ENCODE measurements at regions not wholly inside any gene's neighbourhood (a gene's known extent, or its start where the extent isn't known, plus 50 kb on each side); places are given as distances from the start of the nearest gene placed in this dataset.

GRCh38 chr16:9658164-9658563 is 524.1 kb downstream of the GRIN2A start:
- 0 out of 2 replicates have a peak, but pooled peaks cover 2% of the 10 kb centered on the region for H3K27me3 ChIP-seq (ENCODE audit: control insufficient read depth, insufficient read depth, low read length)
- DNase-seq (ENCODE audit: low read depth, low spot score) (no peak), ATAC-seq (no peak)
- ChIA-PET POLR2A (no interaction called here), CTCF (interaction anchor here (0.6 to 1.0 kb wide), 2 partner anchors 10 to 240 kb away, joined by 4 to 10 read pairs; no protein-coding TSS in a partner anchor)
- BruUV-seq (replicated peaks) = no TSS peak
- in situ Hi-C loops (cut with HindIII; ENCODE audit: low pct_unique_long_range_greater_than_20kb, low sequenced_read_pairs) = no loop called here
- intact Hi-C loops (cut with micrococcal nuclease; ENCODE audit: unreplicated experiment) = no loop called here
- H3K9me3 ChIP-seq (ENCODE audit: control insufficient read depth, insufficient read depth, low read depth, low read length) = no peaks in the 10 kb centered on the region
- H3K36me3 ChIP-seq (ENCODE audit: control insufficient read depth, insufficient read depth, low read length) = no peaks in the 10 kb centered on the region
- no peaks in the 10 kb centered on the region for H3K4me1 ChIP-seq (ENCODE audit: control insufficient read depth, insufficient read depth, low read length)
- TF ChIP-seq TCF7L2 (IDR thresholded peaks at IDR 0.05; ENCODE audit: low read depth, low read length) (no peak), POLR2AphosphoS5 (IDR thresholded peaks at IDR 0.05; ENCODE audit: low read depth, low read length) (no peak), SIN3A (IDR thresholded peaks at IDR 0.05; ENCODE audit: borderline replicate concordance, insufficient read depth, low read depth, low read length) (no peak)
- TF ChIP-seq, protein P1, sequence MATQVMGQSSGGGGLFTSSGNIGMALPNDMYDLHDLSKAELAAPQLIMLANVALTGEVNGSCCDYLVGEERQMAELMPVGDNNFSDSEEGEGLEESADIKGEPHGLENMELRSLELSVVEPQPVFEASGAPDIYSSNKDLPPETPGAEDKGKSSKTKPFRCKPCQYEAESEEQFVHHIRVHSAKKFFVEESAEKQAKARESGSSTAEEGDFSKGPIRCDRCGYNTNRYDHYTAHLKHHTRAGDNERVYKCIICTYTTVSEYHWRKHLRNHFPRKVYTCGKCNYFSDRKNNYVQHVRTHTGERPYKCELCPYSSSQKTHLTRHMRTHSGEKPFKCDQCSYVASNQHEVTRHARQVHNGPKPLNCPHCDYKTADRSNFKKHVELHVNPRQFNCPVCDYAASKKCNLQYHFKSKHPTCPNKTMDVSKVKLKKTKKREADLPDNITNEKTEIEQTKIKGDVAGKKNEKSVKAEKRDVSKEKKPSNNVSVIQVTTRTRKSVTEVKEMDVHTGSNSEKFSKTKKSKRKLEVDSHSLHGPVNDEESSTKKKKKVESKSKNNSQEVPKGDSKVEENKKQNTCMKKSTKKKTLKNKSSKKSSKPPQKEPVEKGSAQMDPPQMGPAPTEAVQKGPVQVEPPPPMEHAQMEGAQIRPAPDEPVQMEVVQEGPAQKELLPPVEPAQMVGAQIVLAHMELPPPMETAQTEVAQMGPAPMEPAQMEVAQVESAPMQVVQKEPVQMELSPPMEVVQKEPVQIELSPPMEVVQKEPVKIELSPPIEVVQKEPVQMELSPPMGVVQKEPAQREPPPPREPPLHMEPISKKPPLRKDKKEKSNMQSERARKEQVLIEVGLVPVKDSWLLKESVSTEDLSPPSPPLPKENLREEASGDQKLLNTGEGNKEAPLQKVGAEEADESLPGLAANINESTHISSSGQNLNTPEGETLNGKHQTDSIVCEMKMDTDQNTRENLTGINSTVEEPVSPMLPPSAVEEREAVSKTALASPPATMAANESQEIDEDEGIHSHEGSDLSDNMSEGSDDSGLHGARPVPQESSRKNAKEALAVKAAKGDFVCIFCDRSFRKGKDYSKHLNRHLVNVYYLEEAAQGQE (IDR thresholded peaks at IDR 0.05; ENCODE audit: insufficient read depth in 1 of 2, low read depth in 2 of 2, low read length in 1 of 2) = no peak
- TF ChIP-seq, protein P2, sequence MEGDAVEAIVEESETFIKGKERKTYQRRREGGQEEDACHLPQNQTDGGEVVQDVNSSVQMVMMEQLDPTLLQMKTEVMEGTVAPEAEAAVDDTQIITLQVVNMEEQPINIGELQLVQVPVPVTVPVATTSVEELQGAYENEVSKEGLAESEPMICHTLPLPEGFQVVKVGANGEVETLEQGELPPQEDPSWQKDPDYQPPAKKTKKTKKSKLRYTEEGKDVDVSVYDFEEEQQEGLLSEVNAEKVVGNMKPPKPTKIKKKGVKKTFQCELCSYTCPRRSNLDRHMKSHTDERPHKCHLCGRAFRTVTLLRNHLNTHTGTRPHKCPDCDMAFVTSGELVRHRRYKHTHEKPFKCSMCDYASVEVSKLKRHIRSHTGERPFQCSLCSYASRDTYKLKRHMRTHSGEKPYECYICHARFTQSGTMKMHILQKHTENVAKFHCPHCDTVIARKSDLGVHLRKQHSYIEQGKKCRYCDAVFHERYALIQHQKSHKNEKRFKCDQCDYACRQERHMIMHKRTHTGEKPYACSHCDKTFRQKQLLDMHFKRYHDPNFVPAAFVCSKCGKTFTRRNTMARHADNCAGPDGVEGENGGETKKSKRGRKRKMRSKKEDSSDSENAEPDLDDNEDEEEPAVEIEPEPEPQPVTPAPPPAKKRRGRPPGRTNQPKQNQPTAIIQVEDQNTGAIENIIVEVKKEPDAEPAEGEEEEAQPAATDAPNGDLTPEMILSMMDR (IDR thresholded peaks at IDR 0.05) = no peak
- no peak overlapping the region for H3K4me3 ChIP-seq (ENCODE audit: low read depth in 2 of 2, low read length in 2 of 2)
- no peak overlapping the region for H3K27ac ChIP-seq (ENCODE audit: low read length)

DNA sequence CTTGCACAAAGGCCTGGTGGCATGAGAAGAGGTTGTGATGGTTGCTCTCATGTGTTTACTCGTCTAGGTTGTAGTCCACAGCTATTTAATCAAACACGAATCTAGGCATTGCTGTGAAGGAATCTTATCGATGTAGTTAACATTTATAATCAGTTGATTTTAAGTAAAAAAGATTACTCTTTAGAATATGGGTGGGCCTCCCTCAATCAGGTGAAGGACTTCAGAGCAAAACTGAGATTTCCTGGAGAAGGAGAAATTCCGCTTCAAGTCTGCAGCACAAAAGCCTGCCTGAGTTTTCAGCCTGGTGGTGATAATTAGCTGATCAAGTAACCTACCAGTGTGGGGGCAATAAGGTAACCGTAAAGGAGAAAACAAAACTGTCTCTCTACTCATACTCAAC is 523.6 kb downstream of the GRIN2A start:
- no TSS peak for BruUV-seq (replicated peaks)
- H3K27ac ChIP-seq (ENCODE audit: low read length) = no peak overlapping the region
- intact Hi-C loops (cut with micrococcal nuclease; ENCODE audit: unreplicated experiment) (no loop called here), in situ Hi-C loops (cut with HindIII; ENCODE audit: low pct_unique_long_range_greater_than_20kb, low sequenced_read_pairs) (no loop called here)
- H3K9me3 ChIP-seq (ENCODE audit: control insufficient read depth, insufficient read depth, low read depth, low read length) = no peaks in the 10 kb centered on the region
- POLR2A ChIA-PET = no interaction called here
- no peaks in the 10 kb centered on the region for H3K4me1 ChIP-seq (ENCODE audit: control insufficient read depth, insufficient read depth, low read length)
- TF ChIP-seq SIN3A (IDR thresholded peaks at IDR 0.05; ENCODE audit: borderline replicate concordance, insufficient read depth, low read depth, low read length) = no peak
- no peak for TF ChIP-seq TCF7L2 (IDR thresholded peaks at IDR 0.05; ENCODE audit: low read depth, low read length)
- TF ChIP-seq, protein P1 (IDR thresholded peaks at IDR 0.05; ENCODE audit: insufficient read depth in 1 of 2, low read depth in 2 of 2, low read length in 1 of 2) = no peak
- TF ChIP-seq, protein P2 (IDR thresholded peaks at IDR 0.05) = no peak
- no peak for TF ChIP-seq POLR2AphosphoS5 (IDR thresholded peaks at IDR 0.05; ENCODE audit: low read depth, low read length)
- no peak overlapping the region for H3K4me3 ChIP-seq (ENCODE audit: low read depth in 2 of 2, low read length in 2 of 2)
- 0 out of 2 replicates have a peak, but pooled peaks cover 2% of the 10 kb centered on the region for H3K27me3 ChIP-seq (ENCODE audit: control insufficient read depth, insufficient read depth, low read length)
- ATAC-seq (no peak), DNase-seq (ENCODE audit: low read depth, low spot score) (no peak)
- CTCF ChIA-PET = interaction anchor here (0.6 kb wide), 1 partner anchor 240 kb away, joined by 10 read pairs; no protein-coding TSS in a partner anchor
- H3K36me3 ChIP-seq (ENCODE audit: control insufficient read depth, insufficient read depth, low read length) = no peaks in the 10 kb centered on the region
